Forelimb muscle (tissue), 1 donor: ENCODE measurements at regions not wholly inside any gene's neighbourhood (a gene's known extent, or its start where the extent isn't known, plus 50 kb on each side); places are given as distances from the start of the nearest gene placed in this dataset.
"Not testable (repeated sequence)": the region's sequence is repeated elsewhere in the genome, so short reads cannot be mapped to it uniquely, and the experiment has no call there.

Experiments
- DNase-seq: peaks from one replicate; pipeline ENCODE4 v3.0.0-alpha.2; 2013; ENCODE audit warnings: low read depth

DNA sequence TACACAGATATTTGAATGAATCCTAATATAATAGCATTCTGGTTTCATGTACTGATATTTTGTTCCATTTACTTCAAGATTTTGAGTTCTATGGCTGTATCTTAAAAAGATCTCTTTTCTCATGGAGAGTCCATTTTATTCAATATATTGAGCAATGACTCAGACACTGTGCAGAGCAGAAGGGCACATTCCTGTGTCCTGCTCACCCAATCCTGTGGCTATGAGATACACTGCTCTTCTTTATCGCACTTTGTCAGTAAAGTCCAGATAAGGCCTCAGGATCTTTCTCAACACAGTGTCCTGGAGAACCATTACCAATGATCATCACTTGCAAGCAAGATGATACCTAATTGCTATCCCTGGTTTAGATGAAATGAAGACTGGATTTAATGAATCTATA, 155.0 kb downstream of the CYSLTR2 start:
- no peak for DNase-seq

GRCh38 chr13:48810013-48810412, 156.3 kb downstream of the CYSLTR2 start:
- DNase-seq, result no peak

- DNase-seq, result no peak
Observed at GRCh38 chr13:48813518-48813917, 159.8 kb downstream of the CYSLTR2 start.

GRCh38 chr13:48816700-48817099, 159.0 kb upstream of the FNDC3A start:
- no peak for DNase-seq

GRCh38 chr13:48817166-48817802, 158.4 kb upstream of the FNDC3A start:
- no peak for DNase-seq

- no peak for DNase-seq
Observed at GRCh38 chr13:48818495-48819356, 157.0 kb upstream of the FNDC3A start.

GRCh38 chr13:48819376-48819775, 156.3 kb upstream of the FNDC3A start:
- no peak for DNase-seq

DNA sequence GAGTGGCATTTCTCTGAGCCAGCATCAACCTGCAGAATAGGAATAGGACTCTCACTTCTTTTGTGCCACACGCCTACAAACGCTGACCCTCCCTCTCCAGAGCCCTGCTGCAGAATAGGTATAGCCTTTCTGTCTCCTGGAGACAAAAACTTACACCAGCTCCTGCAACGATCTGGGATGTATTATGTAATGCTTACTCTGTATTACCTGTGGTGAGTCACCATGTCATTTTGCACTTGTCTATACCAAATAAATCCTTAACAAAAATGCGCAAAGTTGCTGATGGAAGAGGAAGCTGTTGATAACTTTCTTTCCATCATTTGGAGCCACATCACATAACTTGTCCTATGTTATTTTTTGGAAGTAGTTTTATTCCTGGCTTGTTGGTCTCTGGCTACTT, 155.8 kb upstream of the FNDC3A start:
- DNase-seq, result no peak

GRCh38 chr13:48823526-48823925, 152.2 kb upstream of the FNDC3A start:
- not testable (repeated sequence) for DNase-seq

DNA sequence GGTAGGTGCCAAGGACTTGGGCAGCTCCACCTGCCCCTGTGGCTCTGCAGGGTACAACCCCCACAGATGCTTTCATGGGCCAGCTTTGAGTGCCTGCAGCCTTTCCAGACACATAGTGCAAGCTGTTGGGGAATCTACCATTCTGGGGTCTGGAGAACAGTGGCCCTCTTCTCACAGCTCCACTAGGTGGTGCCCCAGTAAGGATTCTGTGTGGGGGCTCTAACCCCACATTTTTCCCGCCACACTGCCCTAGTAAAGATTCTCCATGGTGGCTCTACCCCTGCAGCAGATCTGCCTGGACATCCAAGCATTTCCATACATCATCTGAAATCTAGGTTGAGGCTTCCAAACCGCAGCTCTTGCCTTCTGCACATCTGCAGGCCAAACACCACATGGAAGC, 149.7 kb upstream of the FNDC3A start:
- no peak for DNase-seq

DNA sequence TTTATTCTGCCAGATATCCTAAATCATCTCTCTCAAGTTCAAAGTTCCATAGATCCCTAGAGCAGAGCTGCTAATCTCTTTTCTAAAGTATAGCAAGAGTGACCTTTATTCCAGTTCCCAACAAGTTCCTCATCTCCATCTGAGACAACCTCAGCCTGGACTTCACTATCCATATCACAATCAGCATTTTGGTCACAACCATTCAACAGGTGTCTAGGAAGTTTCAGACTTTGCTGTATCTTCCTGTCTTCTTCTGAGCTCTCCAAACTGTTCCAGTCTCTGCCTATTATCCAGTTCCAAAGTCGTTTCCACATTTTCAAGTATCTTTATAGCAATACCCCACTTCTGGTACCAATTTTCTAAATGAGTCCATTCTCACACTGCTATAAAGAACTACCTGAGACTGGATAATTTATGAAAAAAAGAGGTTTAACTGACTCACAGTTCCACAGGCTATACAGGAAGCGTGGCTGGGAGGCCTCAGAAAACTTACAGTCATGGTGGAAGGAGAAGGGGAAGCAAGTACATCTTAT, 148.7 kb upstream of the FNDC3A start:
- DNase-seq, result not testable (repeated sequence)

GRCh38 chr13:48827709-48828108, 148.0 kb upstream of the FNDC3A start:
- no peak for DNase-seq

DNA sequence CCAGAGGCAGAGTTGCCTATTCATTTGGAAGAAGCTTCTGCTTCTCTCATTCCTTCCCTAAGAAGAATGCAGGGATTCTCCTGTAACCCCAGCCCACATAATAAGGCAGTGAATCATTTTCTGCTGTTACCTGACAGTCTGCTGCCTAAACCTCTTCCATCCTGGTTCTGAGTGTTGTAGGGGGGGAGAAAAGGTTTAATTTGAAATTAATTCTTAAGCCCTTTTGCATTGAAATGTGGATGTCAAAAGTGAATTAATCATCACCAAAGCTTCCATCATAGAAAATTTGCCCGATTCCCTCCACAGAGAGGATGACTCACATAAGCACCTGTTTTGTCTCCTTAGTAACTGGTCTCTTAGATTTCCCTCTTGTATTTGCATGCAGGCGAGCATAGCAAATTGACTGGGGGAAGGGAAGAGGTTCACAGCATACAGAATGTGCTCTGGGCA, 146.7 kb upstream of the FNDC3A start:
- no peak for DNase-seq

DNA sequence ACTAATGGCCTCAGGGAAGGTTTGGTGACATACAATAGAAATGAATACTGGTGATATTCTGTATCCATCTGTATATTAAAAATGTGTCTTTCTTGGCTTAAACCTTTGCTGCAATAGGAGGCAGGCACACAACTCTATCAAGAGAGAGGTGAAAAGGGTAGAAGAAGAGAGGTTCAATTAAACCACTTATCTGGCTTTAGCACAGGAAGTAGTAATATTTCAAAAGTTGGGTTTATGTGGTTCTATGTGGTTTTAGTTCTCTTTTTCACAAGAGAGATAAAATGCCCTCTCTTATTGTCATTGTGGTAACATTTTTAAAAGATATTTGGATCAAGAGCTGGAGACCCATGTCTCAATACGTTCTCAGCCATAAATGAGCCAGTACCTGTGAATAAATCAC, 146.2 kb upstream of the FNDC3A start:
- DNase-seq, result no peak

DNA sequence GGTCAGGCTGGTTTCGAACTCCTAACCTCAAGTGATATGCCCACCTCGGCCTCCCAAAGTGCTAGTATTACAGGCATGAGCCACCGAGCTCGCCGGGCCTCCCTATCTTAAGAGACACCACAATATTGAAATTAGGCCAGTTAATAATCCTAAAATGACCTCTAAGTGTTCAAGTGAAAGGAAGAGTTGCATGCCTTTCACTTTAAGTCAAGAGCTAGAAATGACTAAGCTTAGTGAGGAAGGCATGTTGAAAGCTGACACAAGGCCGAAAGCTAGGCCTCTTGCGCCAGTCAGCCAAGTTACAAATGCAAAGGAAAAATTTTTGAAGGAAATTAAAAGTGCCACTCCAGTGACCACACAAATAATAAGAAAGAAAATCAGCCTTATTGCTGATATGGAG, 144.5 kb upstream of the FNDC3A start:
- no peak for DNase-seq

- DNase-seq, result no peak
Observed at GRCh38 chr13:48833412-48833811, 142.3 kb upstream of the FNDC3A start.

GRCh38 chr13:48835326-48835725, 140.4 kb upstream of the FNDC3A start:
- DNase-seq, result not testable (repeated sequence)

GRCh38 chr13:48838193-48838973, 137.3 kb upstream of the FNDC3A start:
- no peak for DNase-seq

DNA sequence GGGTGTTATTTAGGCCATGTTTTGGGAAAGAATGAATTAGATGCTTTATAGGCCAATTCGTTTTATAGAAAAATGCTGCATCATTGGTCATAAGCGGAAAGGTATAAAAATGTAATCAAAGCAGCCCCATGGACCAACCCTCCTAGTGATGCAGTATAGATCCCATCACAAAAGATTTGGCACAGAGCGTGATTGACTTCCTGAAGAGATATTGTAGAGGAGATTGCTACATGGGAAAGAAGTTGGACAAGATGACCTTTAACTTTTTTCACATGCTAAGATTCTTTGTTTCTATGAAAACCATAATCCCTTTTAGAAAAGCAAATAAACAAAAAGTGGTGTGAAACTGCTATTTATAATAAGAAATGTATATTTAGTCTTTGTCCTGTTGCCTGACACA, 136.5 kb upstream of the FNDC3A start:
- DNase-seq, result no peak

- DNase-seq, result no peak
Observed at GRCh38 chr13:48840366-48840765, 135.3 kb upstream of the FNDC3A start.

DNA sequence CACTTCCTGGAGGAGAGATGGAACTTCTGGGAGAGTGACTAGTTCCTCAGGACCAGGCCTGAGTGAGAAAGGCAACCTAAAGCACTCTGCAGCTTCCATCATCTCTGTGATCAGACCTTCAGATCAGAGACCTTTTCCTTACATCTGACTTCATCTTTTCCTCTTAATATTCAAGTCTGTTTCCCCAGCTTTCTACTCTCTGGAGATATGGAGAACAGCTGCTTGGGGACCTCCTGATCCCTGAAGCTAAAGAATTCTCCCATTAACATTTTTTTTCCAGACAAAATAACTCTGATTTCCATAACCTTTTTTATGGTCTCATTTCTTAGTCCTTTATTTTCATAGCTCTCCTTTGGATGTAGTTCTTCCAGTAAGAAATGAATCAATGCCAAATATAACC, 133.4 kb upstream of the FNDC3A start:
- no peak for DNase-seq
